ENCODE measurements at regions not wholly inside any gene's neighbourhood (a gene's known extent, or its start where the extent isn't known, plus 50 kb on each side); places are given as distances from the start of the nearest gene placed in this dataset.

DNA sequence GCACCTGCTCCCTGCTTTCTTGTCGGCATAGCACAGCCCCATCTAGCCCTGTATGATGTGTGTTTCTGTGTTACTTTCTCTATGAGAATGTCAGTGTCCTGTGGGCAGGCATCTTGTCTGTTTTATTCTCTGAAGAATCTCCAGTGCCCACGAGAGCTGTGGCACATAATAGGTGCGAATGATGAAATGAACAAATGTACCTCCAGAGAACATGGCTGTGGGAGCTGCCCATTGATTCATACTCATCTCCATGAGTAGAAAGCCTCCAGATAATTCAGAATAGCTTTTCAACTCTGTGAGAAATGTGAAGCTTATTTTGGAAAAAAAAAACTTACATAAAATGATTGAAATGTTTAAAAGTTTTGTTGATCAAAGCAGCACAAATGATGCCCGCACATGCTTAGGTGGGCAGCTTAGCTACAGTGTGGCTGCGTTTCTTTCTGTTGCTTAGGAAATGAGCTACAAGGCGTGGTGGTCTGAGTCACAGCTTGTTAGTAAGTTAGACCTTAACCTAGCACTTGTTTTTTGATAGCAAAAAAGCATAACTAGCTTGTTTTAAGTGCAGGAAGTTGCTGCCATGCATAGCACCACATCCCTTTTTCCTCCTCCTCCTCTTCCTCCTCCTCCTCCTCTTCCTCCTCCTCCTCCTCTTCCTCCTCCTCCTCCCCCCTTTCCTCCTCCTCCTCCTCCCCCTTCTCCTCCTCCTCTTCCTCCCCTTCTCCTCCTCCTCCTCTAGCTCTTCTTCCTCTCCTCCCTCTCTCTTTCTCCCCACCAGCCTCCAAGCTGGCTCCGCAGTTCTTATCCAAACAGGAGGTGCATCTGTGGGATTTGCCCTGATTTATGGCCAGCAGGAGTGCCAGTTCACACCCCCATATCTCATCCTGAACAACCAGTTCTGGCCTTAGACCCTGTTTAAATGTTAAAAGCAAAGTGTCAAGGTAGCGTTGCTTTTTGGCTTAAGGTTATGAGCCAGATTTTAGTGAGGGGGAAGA lies 221.5 kb downstream of the IRF8 start:
- H3K9ac ChIP-seq (ENCODE audit: low read length): no peak overlapping the region
- H3K79me2 ChIP-seq (ENCODE audit: low read length): no peaks in the 10 kb centered on the region
- no peak overlapping the region for H2AFZ ChIP-seq (ENCODE audit: low read length)
- peaks cover 27% of the 10 kb centered on the region for H3K27me3 ChIP-seq (replicated peaks; ENCODE audit: insufficient read depth, low read length)
- H3K4me3 ChIP-seq (ENCODE audit: low read length): no peak overlapping the region
- H4K20me1 ChIP-seq (ENCODE audit: insufficient read depth, low read length): no peaks in the 10 kb centered on the region
- no peaks in the 10 kb centered on the region for H3K9me3 ChIP-seq (replicated peaks; ENCODE audit: insufficient read depth, low read length)
- TF ChIP-seq, protein P1, sequence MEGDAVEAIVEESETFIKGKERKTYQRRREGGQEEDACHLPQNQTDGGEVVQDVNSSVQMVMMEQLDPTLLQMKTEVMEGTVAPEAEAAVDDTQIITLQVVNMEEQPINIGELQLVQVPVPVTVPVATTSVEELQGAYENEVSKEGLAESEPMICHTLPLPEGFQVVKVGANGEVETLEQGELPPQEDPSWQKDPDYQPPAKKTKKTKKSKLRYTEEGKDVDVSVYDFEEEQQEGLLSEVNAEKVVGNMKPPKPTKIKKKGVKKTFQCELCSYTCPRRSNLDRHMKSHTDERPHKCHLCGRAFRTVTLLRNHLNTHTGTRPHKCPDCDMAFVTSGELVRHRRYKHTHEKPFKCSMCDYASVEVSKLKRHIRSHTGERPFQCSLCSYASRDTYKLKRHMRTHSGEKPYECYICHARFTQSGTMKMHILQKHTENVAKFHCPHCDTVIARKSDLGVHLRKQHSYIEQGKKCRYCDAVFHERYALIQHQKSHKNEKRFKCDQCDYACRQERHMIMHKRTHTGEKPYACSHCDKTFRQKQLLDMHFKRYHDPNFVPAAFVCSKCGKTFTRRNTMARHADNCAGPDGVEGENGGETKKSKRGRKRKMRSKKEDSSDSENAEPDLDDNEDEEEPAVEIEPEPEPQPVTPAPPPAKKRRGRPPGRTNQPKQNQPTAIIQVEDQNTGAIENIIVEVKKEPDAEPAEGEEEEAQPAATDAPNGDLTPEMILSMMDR (IDR thresholded peaks at IDR 0.05; ENCODE audit: low read length): no peak
- no peak for TF ChIP-seq EZH2phosphoT487 (IDR thresholded peaks at IDR 0.05; ENCODE audit: low read length)
- TF ChIP-seq EZH2 (optimal IDR thresholded peaks at IDR 0.05; ENCODE audit: low read depth, low read length): no peak
- no peak overlapping the region for H3K4me2 ChIP-seq (ENCODE audit: low read depth, low read length)
- no peak overlapping the region for H3K27ac ChIP-seq (ENCODE audit: low read length)
- H3K4me1 ChIP-seq (ENCODE audit: low read length): no peaks in the 10 kb centered on the region
- H3F3A ChIP-seq (ENCODE audit: insufficient read depth, low read length): no peaks in the 10 kb centered on the region
- H3K9me2 ChIP-seq (replicated peaks; ENCODE audit: insufficient read depth, low read length): no peaks in the 10 kb centered on the region
- H3K36me3 ChIP-seq (replicated peaks; ENCODE audit: insufficient read depth, low read length): no peaks in the 10 kb centered on the region
- no peak for DNase-seq

GRCh38 chr16:86121374-86122010 lies 222.5 kb downstream of the IRF8 start:
- peaks cover 31% of the 10 kb centered on the region for H3K27me3 ChIP-seq (replicated peaks; ENCODE audit: insufficient read depth, low read length)
- TF ChIP-seq, protein P1 (IDR thresholded peaks at IDR 0.05; ENCODE audit: low read length): no peak
- no peak for TF ChIP-seq EZH2phosphoT487 (IDR thresholded peaks at IDR 0.05; ENCODE audit: low read length)
- no peaks in the 10 kb centered on the region for H3K9me2 ChIP-seq (replicated peaks; ENCODE audit: insufficient read depth, low read length)
- H3K4me2 ChIP-seq (ENCODE audit: low read depth, low read length): no peak overlapping the region
- H3K36me3 ChIP-seq (replicated peaks; ENCODE audit: insufficient read depth, low read length): no peaks in the 10 kb centered on the region
- H2AFZ ChIP-seq (ENCODE audit: low read length): no peak overlapping the region
- no peak overlapping the region for H3K27ac ChIP-seq (ENCODE audit: low read length)
- H3F3A ChIP-seq (ENCODE audit: insufficient read depth, low read length): no peaks in the 10 kb centered on the region
- H3K9ac ChIP-seq (ENCODE audit: low read length): no peak overlapping the region
- no peaks in the 10 kb centered on the region for H3K79me2 ChIP-seq (ENCODE audit: low read length)
- no peak for DNase-seq
- no peaks in the 10 kb centered on the region for H3K4me1 ChIP-seq (ENCODE audit: low read length)
- H3K9me3 ChIP-seq (replicated peaks; ENCODE audit: insufficient read depth, low read length): no peaks in the 10 kb centered on the region
- H3K4me3 ChIP-seq (ENCODE audit: low read length): no peak overlapping the region
- H4K20me1 ChIP-seq (ENCODE audit: insufficient read depth, low read length): no peaks in the 10 kb centered on the region

GRCh38 chr16:86122681-86123342 lies 223.8 kb downstream of the IRF8 start:
- Histone ChIP-seq H3K4me1 (ENCODE audit: low read length) (no peaks in the 10 kb centered on the region), H3K27me3 (replicated peaks; ENCODE audit: insufficient read depth, low read length) (peaks cover 30% of the 10 kb centered on the region), H2AFZ (ENCODE audit: low read length) (no peak overlapping the region), H4K20me1 (ENCODE audit: insufficient read depth, low read length) (no peaks in the 10 kb centered on the region), H3K36me3 (replicated peaks; ENCODE audit: insufficient read depth, low read length) (no peaks in the 10 kb centered on the region), H3F3A (ENCODE audit: insufficient read depth, low read length) (no peaks in the 10 kb centered on the region), H3K9me3 (replicated peaks; ENCODE audit: insufficient read depth, low read length) (no peaks in the 10 kb centered on the region), H3K9ac (ENCODE audit: low read length) (no peak overlapping the region), H3K4me2 (ENCODE audit: low read depth, low read length) (no peak overlapping the region), H3K79me2 (ENCODE audit: low read length) (no peaks in the 10 kb centered on the region), H3K9me2 (replicated peaks; ENCODE audit: insufficient read depth, low read length) (no peaks in the 10 kb centered on the region), H3K27ac (ENCODE audit: low read length) (no peak overlapping the region), H3K4me3 (ENCODE audit: low read length) (no peak overlapping the region)
- TF ChIP-seq, protein P1 (IDR thresholded peaks at IDR 0.05; ENCODE audit: low read length): no peak
- TF ChIP-seq EZH2 (optimal IDR thresholded peaks at IDR 0.05; ENCODE audit: low read depth, low read length) (no peak), EZH2phosphoT487 (IDR thresholded peaks at IDR 0.05; ENCODE audit: low read length) (no peak)
- DNase-seq: no peak
